ENCODE measurements at regions not wholly inside any gene's neighbourhood (a gene's known extent, or its start where the extent isn't known, plus 50 kb on each side); places are given as distances from the start of the nearest gene placed in this dataset.
A peak's percentile ranks its signal among the peaks of the same experiment; 100 is the strongest.

- no peak for TF ChIP-seq CTCF (conservative IDR thresholded peaks at IDR 0.05; ENCODE audit: low read depth in 2 of 2)
- TF ChIP-seq CREB1 (CRISPR knock-in tag; IDR thresholded peaks at IDR 0.05; ENCODE audit: low read depth), result no peak
- TF ChIP-seq STAT1 (IDR thresholded peaks at IDR 0.05; ENCODE audit: unreplicated experiment), result no peak
- TF ChIP-seq, protein P1, sequence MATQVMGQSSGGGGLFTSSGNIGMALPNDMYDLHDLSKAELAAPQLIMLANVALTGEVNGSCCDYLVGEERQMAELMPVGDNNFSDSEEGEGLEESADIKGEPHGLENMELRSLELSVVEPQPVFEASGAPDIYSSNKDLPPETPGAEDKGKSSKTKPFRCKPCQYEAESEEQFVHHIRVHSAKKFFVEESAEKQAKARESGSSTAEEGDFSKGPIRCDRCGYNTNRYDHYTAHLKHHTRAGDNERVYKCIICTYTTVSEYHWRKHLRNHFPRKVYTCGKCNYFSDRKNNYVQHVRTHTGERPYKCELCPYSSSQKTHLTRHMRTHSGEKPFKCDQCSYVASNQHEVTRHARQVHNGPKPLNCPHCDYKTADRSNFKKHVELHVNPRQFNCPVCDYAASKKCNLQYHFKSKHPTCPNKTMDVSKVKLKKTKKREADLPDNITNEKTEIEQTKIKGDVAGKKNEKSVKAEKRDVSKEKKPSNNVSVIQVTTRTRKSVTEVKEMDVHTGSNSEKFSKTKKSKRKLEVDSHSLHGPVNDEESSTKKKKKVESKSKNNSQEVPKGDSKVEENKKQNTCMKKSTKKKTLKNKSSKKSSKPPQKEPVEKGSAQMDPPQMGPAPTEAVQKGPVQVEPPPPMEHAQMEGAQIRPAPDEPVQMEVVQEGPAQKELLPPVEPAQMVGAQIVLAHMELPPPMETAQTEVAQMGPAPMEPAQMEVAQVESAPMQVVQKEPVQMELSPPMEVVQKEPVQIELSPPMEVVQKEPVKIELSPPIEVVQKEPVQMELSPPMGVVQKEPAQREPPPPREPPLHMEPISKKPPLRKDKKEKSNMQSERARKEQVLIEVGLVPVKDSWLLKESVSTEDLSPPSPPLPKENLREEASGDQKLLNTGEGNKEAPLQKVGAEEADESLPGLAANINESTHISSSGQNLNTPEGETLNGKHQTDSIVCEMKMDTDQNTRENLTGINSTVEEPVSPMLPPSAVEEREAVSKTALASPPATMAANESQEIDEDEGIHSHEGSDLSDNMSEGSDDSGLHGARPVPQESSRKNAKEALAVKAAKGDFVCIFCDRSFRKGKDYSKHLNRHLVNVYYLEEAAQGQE (IDR thresholded peaks at IDR 0.05; ENCODE audit: unreplicated experiment), result no peak
- no peak for TF ChIP-seq ZNF331 (CRISPR knock-in tag; IDR thresholded peaks at IDR 0.05; ENCODE audit: low read depth)
Measured at GRCh38 chr4:104066533-104066932, 346.7 kb upstream of the TACR3 start (continued).

GRCh38 chr4:104064646-104065577 is 345.1 kb upstream of the TACR3 start:
- 0 out of 3 replicates have a peak, but pooled peaks cover 3% of the 10 kb centered on the region for H3K9me3 Mint-ChIP-seq
- DNase-seq (ENCODE audit: low spot score) (peak; percentile 78), ATAC-seq (peak; percentile 94)
- no peaks in the 10 kb centered on the region for H3K27me3 Mint-ChIP-seq (ENCODE audit: insufficient read depth, low read depth, poor library complexity)
- H3K27ac Mint-ChIP-seq, result no peak overlapping the region
- peak overlapping the region; percentile 4 for H3K4me2 ChIP-seq
- no peaks in the 10 kb centered on the region for H3K36me3 ChIP-seq (ENCODE audit: insufficient read depth)
- no peak overlapping the region for H3K4me3 ChIP-seq
- H4K20me1 ChIP-seq (replicated peaks; ENCODE audit: insufficient read depth), result no peaks in the 10 kb centered on the region
- H3K27ac ChIP-seq (ENCODE audit: low read depth), result no peak overlapping the region
- H3K9me2 ChIP-seq (ENCODE audit: insufficient read depth), result no peaks in the 10 kb centered on the region
- H3F3A ChIP-seq (replicated peaks; ENCODE audit: low read depth), result no peaks in the 10 kb centered on the region
- H3K27me3 ChIP-seq (ENCODE audit: insufficient read depth), result no peaks in the 10 kb centered on the region
- H3K4me1 ChIP-seq (ENCODE audit: insufficient read depth), result peaks cover 13% of the 10 kb centered on the region
- TF ChIP-seq EZH2 (IDR thresholded peaks at IDR 0.05; ENCODE audit: low read depth, unreplicated experiment), result no peak
- TF ChIP-seq CTCF (conservative IDR thresholded peaks at IDR 0.05; ENCODE audit: low read depth in 2 of 2), result peak; percentile 76 to 77
- H3K4me3 Mint-ChIP-seq, result no peak overlapping the region
- peaks cover 9% of the 10 kb centered on the region for H3K4me1 Mint-ChIP-seq
- H3K36me3 Mint-ChIP-seq (ENCODE audit: low read depth), result no peaks in the 10 kb centered on the region
- H2AFZ ChIP-seq, result no peak overlapping the region
- H3K79me2 ChIP-seq (replicated peaks; ENCODE audit: insufficient read depth), result no peaks in the 10 kb centered on the region

Measured in GM23338 (cell line).